Activated CD4-positive, alpha-beta T cell treated with anti-CD3 and anti-CD28 coated beads for 1 hour (primary cell): ENCODE measurements at regions not wholly inside any gene's neighbourhood (a gene's known extent, or its start where the extent isn't known, plus 50 kb on each side); places are given as distances from the start of the nearest gene placed in this dataset.

ENCODE experiments used
- DNase-seq: peaks from one replicate; pipeline ENCODE4 v3.0.0-alpha.2; 2020

GRCh38 chr5:68759593-68759992, 334.2 kb upstream of the SLC30A5 start:
- no peak for DNase-seq

GRCh38 chr5:68762201-68762600, 331.6 kb upstream of the SLC30A5 start:
- no peak for DNase-seq

GRCh38 chr5:68766952-68767464, 326.8 kb upstream of the SLC30A5 start:
- no peak for DNase-seq

- DNase-seq: no peak
These were observed 323.3 kb upstream of the SLC30A5 start for GRCh38 chr5:68770551-68770950.

- DNase-seq: no peak
These were observed 322.6 kb upstream of the SLC30A5 start for GRCh38 chr5:68771221-68771620.

GRCh38 chr5:68771732-68772131, 322.1 kb upstream of the SLC30A5 start:
- DNase-seq: no peak

- DNase-seq: no peak
These were observed 317.4 kb upstream of the SLC30A5 start for GRCh38 chr5:68776381-68776780.

GRCh38 chr5:68777135-68777534, 316.7 kb upstream of the SLC30A5 start:
- no peak for DNase-seq

GRCh38 chr5:68778484-68778883, 315.3 kb upstream of the SLC30A5 start:
- DNase-seq: no peak

GRCh38 chr5:68780299-68780955, 313.4 kb upstream of the SLC30A5 start:
- no peak for DNase-seq

GRCh38 chr5:68793074-68793473, 300.7 kb upstream of the SLC30A5 start:
- no peak for DNase-seq

GRCh38 chr5:68793993-68794392, 299.8 kb upstream of the SLC30A5 start:
- DNase-seq: no peak

GRCh38 chr5:68795190-68795589, 298.6 kb upstream of the SLC30A5 start:
- no peak for DNase-seq

GRCh38 chr5:68798877-68799843, 294.7 kb upstream of the SLC30A5 start:
- no peak for DNase-seq

- no peak for DNase-seq
These were observed 291.4 kb upstream of the SLC30A5 start for GRCh38 chr5:68802430-68802829.

GRCh38 chr5:68803881-68804319, 289.9 kb upstream of the SLC30A5 start:
- no peak for DNase-seq

- no peak for DNase-seq
These were observed 289.5 kb upstream of the SLC30A5 start for GRCh38 chr5:68804343-68804742.

- DNase-seq: no peak
These were observed 288.4 kb upstream of the SLC30A5 start for GRCh38 chr5:68805444-68805843.

GRCh38 chr5:68817632-68818031, 276.2 kb upstream of the SLC30A5 start:
- DNase-seq: no peak

- no peak for DNase-seq
These were observed 275.6 kb upstream of the SLC30A5 start for GRCh38 chr5:68818057-68818695.

GRCh38 chr5:68818870-68819269, 274.9 kb upstream of the SLC30A5 start:
- DNase-seq: no peak

- DNase-seq: no peak
These were observed 272.8 kb upstream of the SLC30A5 start for GRCh38 chr5:68821056-68821455.

GRCh38 chr5:68822796-68823195, 271.0 kb upstream of the SLC30A5 start:
- no peak for DNase-seq
